ENCODE measurements at regions not wholly inside any gene's neighbourhood (a gene's known extent, or its start where the extent isn't known, plus 50 kb on each side); places are given as distances from the start of the nearest gene placed in this dataset.

- TF ChIP-seq TARDBP (CRISPR knock-in tag; IDR thresholded peaks at IDR 0.05): no peak
- TF ChIP-seq POGK (CRISPR knock-in tag; conservative IDR thresholded peaks at IDR 0.05): no peak
- no peak for TF ChIP-seq ZNF337 (CRISPR knock-in tag; IDR thresholded peaks at IDR 0.05; ENCODE audit: borderline replicate concordance, low read depth)
- TF ChIP-seq IRF2 (CRISPR knock-in tag; IDR thresholded peaks at IDR 0.05): no peak
- TF ChIP-seq ZNF775 (CRISPR knock-in tag; IDR thresholded peaks at IDR 0.05; ENCODE audit: borderline replicate concordance): no peak
- TF ChIP-seq STAG1 (CRISPR knock-in tag; IDR thresholded peaks at IDR 0.05): peak; percentile 77
- TF ChIP-seq ZNF598 (CRISPR knock-in tag; IDR thresholded peaks at IDR 0.05; ENCODE audit: borderline replicate concordance): no peak
- no peak for TF ChIP-seq CERS6 (CRISPR knock-in tag; IDR thresholded peaks at IDR 0.05)
- TF ChIP-seq ZKSCAN1 (IDR thresholded peaks at IDR 0.05; ENCODE audit: low read length): no peak
- no peak for TF ChIP-seq SP4 (CRISPR knock-in tag; IDR thresholded peaks at IDR 0.05)
- no peak for TF ChIP-seq DNMT1 (CRISPR knock-in tag; IDR thresholded peaks at IDR 0.05)
- TF ChIP-seq HOXD1 (CRISPR knock-in tag; IDR thresholded peaks at IDR 0.05): no peak
- 0 out of 2 replicates have a peak, but pooled peaks have one; percentile 17 for TF ChIP-seq MLX (CRISPR knock-in tag; IDR thresholded peaks at IDR 0.05)
- TF ChIP-seq SPEN (CRISPR knock-in tag; IDR thresholded peaks at IDR 0.05; ENCODE audit: low read depth): no peak
- no peak for TF ChIP-seq ATF1 (CRISPR knock-in tag; IDR thresholded peaks at IDR 0.05)
- TF ChIP-seq PBX3 (CRISPR knock-in tag; IDR thresholded peaks at IDR 0.05; ENCODE audit: borderline replicate concordance): no peak
- no peak for TF ChIP-seq ZNF704 (CRISPR knock-in tag; IDR thresholded peaks at IDR 0.05; ENCODE audit: borderline replicate concordance)
- no peak for TF ChIP-seq POLR2AphosphoS5 (IDR thresholded peaks at IDR 0.05; ENCODE audit: low read depth, low read length)
- no peak for TF ChIP-seq RBAK (CRISPR knock-in tag; IDR thresholded peaks at IDR 0.05)
- TF ChIP-seq ZNF230 (CRISPR knock-in tag; IDR thresholded peaks at IDR 0.05): no peak; the same call in 1 of the 2 replicates
- TF ChIP-seq MTA3 (CRISPR knock-in tag; IDR thresholded peaks at IDR 0.05): no peak
- TF ChIP-seq IRX3 (CRISPR knock-in tag; IDR thresholded peaks at IDR 0.05; ENCODE audit: borderline replicate concordance, low read depth): no peak
- TF ChIP-seq HOXA7 (CRISPR knock-in tag; IDR thresholded peaks at IDR 0.05): no peak
- TF ChIP-seq KLF11 (CRISPR knock-in tag; IDR thresholded peaks at IDR 0.05): no peak
Observed at GRCh38 chr16:85396879-85397871, 215.9 kb upstream of the GSE1 start (continued).
